ENCODE measurements at regions not wholly inside any gene's neighbourhood (a gene's known extent, or its start where the extent isn't known, plus 50 kb on each side); places are given as distances from the start of the nearest gene placed in this dataset.

DNA sequence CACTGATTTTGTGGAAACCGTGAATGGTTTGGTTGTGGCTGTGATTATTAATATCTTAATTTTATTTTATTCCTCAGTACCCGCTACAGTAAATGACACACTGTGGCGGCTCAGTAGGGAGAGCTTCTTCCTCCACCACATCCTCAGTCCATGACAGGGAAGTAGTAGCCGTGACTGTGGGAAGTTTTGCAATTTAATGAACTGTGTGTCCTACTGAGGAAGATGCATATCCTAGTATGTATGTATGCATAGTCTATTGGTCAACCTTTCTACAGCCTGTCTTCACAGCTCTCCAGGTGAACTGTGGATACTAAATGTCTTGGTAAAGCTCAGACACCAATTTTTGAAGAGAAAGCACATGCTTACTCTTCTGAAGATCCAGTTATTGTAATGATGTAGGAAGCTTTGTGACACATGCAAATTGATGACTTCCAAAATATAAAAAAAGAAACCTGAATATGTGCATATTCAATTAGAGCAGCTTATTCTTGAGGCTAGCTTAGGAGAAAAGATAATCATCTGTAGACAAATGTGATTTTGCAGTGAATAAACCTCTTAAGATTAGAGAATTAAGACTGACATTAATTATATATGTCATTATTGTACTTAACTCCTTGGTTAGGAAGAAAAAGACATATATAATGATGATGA is 384.3 kb upstream of the CNTNAP5 start:
- no peak for TF ChIP-seq EZH2 (IDR thresholded peaks at IDR 0.05; ENCODE audit: insufficient read depth, low read length)
- TF ChIP-seq, protein P1, sequence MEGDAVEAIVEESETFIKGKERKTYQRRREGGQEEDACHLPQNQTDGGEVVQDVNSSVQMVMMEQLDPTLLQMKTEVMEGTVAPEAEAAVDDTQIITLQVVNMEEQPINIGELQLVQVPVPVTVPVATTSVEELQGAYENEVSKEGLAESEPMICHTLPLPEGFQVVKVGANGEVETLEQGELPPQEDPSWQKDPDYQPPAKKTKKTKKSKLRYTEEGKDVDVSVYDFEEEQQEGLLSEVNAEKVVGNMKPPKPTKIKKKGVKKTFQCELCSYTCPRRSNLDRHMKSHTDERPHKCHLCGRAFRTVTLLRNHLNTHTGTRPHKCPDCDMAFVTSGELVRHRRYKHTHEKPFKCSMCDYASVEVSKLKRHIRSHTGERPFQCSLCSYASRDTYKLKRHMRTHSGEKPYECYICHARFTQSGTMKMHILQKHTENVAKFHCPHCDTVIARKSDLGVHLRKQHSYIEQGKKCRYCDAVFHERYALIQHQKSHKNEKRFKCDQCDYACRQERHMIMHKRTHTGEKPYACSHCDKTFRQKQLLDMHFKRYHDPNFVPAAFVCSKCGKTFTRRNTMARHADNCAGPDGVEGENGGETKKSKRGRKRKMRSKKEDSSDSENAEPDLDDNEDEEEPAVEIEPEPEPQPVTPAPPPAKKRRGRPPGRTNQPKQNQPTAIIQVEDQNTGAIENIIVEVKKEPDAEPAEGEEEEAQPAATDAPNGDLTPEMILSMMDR (IDR thresholded peaks at IDR 0.05; ENCODE audit: insufficient read depth, low read depth, low read length), result no peak
